ENCODE measurements at regions not wholly inside any gene's neighbourhood (a gene's known extent, or its start where the extent isn't known, plus 50 kb on each side); places are given as distances from the start of the nearest gene placed in this dataset.

- no peaks in the 10 kb centered on the region for H3K9me3 Mint-ChIP-seq
Observed at GRCh38 chr7:12456506-12456905, 52.8 kb upstream of the VWDE start.

GRCh38 chr7:12458520-12459131, 55.0 kb upstream of the VWDE start:
- Mint-ChIP-seq H3K4me3 (no peak overlapping the region), H3K36me3 (ENCODE audit: low read depth) (no peaks in the 10 kb centered on the region), H3K27ac (no peak overlapping the region), H3K27me3 (ENCODE audit: low read depth) (peaks cover 11% of the 10 kb centered on the region), H3K4me1 (ENCODE audit: low read depth) (no peaks in the 10 kb centered on the region), H3K9me3 (no peaks in the 10 kb centered on the region)
- CTCF ChIA-PET, result interaction anchor here (0.6 to 3.9 kb wide), 27 partner anchors 11 to 994 kb away, joined by 3 to 98 read pairs (median 4); no protein-coding TSS in a partner anchor
- DNase-seq, result no peak
- intact Hi-C loops (cut with micrococcal nuclease), result loop anchor here (1.0 to 10.0 kb wide), 3 partner anchors 32 to 166 kb away; no protein-coding TSS in a partner anchor

More at GRCh38 chr7:12456506-12456905, 52.8 kb upstream of the VWDE start:
- DNase-seq, result no peak
- Mint-ChIP-seq H3K36me3 (ENCODE audit: low read depth) (no peaks in the 10 kb centered on the region), H3K27ac (no peak overlapping the region), H3K27me3 (ENCODE audit: low read depth) (peaks cover 11% of the 10 kb centered on the region), H3K4me3 (no peak overlapping the region), H3K4me1 (ENCODE audit: low read depth) (no peaks in the 10 kb centered on the region)
- intact Hi-C loops (cut with micrococcal nuclease), result loop anchor here (10.0 kb wide), 1 partner anchor 168 kb away; no protein-coding TSS in a partner anchor
- CTCF ChIA-PET, result interaction anchor here (1.1 to 3.9 kb wide), 3 partner anchors 19 to 67 kb away, joined by 3 to 32 read pairs (median 3); no protein-coding TSS in a partner anchor

GRCh38 chr7:12467837-12468236, 64.2 kb upstream of the VWDE start:
- Mint-ChIP-seq H3K27me3 (ENCODE audit: low read depth) (no peaks in the 10 kb centered on the region), H3K4me1 (ENCODE audit: low read depth) (no peaks in the 10 kb centered on the region), H3K4me3 (no peak overlapping the region), H3K36me3 (ENCODE audit: low read depth) (no peaks in the 10 kb centered on the region), H3K9me3 (no peaks in the 10 kb centered on the region), H3K27ac (no peak overlapping the region)
- DNase-seq, result no peak
- intact Hi-C loops (cut with micrococcal nuclease), result no loop called here
- CTCF ChIA-PET, result no interaction called here

- DNase-seq, result no peak
- no peak overlapping the region for H3K27ac Mint-ChIP-seq
- no peaks in the 10 kb centered on the region for H3K36me3 Mint-ChIP-seq (ENCODE audit: low read depth)
- H3K4me1 Mint-ChIP-seq (ENCODE audit: low read depth), result no peaks in the 10 kb centered on the region
- intact Hi-C loops (cut with micrococcal nuclease), result no loop called here
- H3K4me3 Mint-ChIP-seq, result no peak overlapping the region
- CTCF ChIA-PET, result interaction anchor here (1.0 to 2.6 kb wide), 2 partner anchors 11 to 26 kb away, joined by 3 to 20 read pairs; no protein-coding TSS in a partner anchor
- no peaks in the 10 kb centered on the region for H3K9me3 Mint-ChIP-seq
- no peaks in the 10 kb centered on the region for H3K27me3 Mint-ChIP-seq (ENCODE audit: low read depth)
Observed at GRCh38 chr7:12469568-12469967, 65.9 kb upstream of the VWDE start.

- no peaks in the 10 kb centered on the region for H3K27me3 Mint-ChIP-seq (ENCODE audit: low read depth)
- no peak for DNase-seq
- no peak overlapping the region for H3K27ac Mint-ChIP-seq
- intact Hi-C loops (cut with micrococcal nuclease), result no loop called here
- no peaks in the 10 kb centered on the region for H3K36me3 Mint-ChIP-seq (ENCODE audit: low read depth)
- CTCF ChIA-PET, result interaction anchor here (1.2 to 2.6 kb wide), 2 partner anchors 13 to 20 kb away, joined by 4 to 20 read pairs; no protein-coding TSS in a partner anchor
- no peak overlapping the region for H3K4me3 Mint-ChIP-seq
- no peaks in the 10 kb centered on the region for H3K4me1 Mint-ChIP-seq (ENCODE audit: low read depth)
- no peaks in the 10 kb centered on the region for H3K9me3 Mint-ChIP-seq
Observed at GRCh38 chr7:12470930-12471329, 67.3 kb upstream of the VWDE start.

- intact Hi-C loops (cut with micrococcal nuclease), result no loop called here
- no peaks in the 10 kb centered on the region for H3K36me3 Mint-ChIP-seq (ENCODE audit: low read depth)
- no peak for DNase-seq
- no peak overlapping the region for H3K27ac Mint-ChIP-seq
- CTCF ChIA-PET, result interaction anchor here (1.5 to 3.8 kb wide), 3 partner anchors 14 to 16 kb away, joined by 8 to 32 read pairs (median 10); no protein-coding TSS in a partner anchor
- no peaks in the 10 kb centered on the region for H3K9me3 Mint-ChIP-seq
- no peaks in the 10 kb centered on the region for H3K27me3 Mint-ChIP-seq (ENCODE audit: low read depth)
- no peak overlapping the region for H3K4me3 Mint-ChIP-seq
- no peaks in the 10 kb centered on the region for H3K4me1 Mint-ChIP-seq (ENCODE audit: low read depth)
Observed at GRCh38 chr7:12474035-12474434, 70.4 kb upstream of the VWDE start.

GRCh38 chr7:12475362-12476063, 71.8 kb upstream of the VWDE start:
- Mint-ChIP-seq H3K9me3 (no peaks in the 10 kb centered on the region), H3K27ac (no peak overlapping the region), H3K36me3 (ENCODE audit: low read depth) (no peaks in the 10 kb centered on the region), H3K4me3 (no peak overlapping the region), H3K27me3 (ENCODE audit: low read depth) (no peaks in the 10 kb centered on the region), H3K4me1 (ENCODE audit: low read depth) (no peaks in the 10 kb centered on the region)
- no peak for DNase-seq
- intact Hi-C loops (cut with micrococcal nuclease), result no loop called here
- CTCF ChIA-PET, result interaction anchor here (0.9 to 3.8 kb wide), 5 partner anchors 13 to 41 kb away, joined by 3 to 32 read pairs (median 10); no protein-coding TSS in a partner anchor

GRCh38 chr7:12477620-12478019, 74.0 kb upstream of the VWDE start:
- H3K27ac Mint-ChIP-seq, result no peak overlapping the region
- CTCF ChIA-PET, result interaction anchor here (2.4 to 3.8 kb wide), 3 partner anchors 13 to 19 kb away, joined by 10 to 32 read pairs (median 14); no protein-coding TSS in a partner anchor
- intact Hi-C loops (cut with micrococcal nuclease), result no loop called here
- H3K27me3 Mint-ChIP-seq (ENCODE audit: low read depth), result no peaks in the 10 kb centered on the region
- H3K36me3 Mint-ChIP-seq (ENCODE audit: low read depth), result no peaks in the 10 kb centered on the region
- peaks cover 12% of the 10 kb centered on the region for H3K4me1 Mint-ChIP-seq (ENCODE audit: low read depth)
- no peak for DNase-seq
- no peaks in the 10 kb centered on the region for H3K9me3 Mint-ChIP-seq
- H3K4me3 Mint-ChIP-seq, result no peak overlapping the region

GRCh38 chr7:12481722-12482121, 78.1 kb upstream of the VWDE start:
- CTCF ChIA-PET, result interaction anchor here (1.2 to 1.3 kb wide), 2 partner anchors 8 to 23 kb away, joined by 3 to 4 read pairs; no protein-coding TSS in a partner anchor
- Mint-ChIP-seq H3K9me3 (no peaks in the 10 kb centered on the region), H3K36me3 (ENCODE audit: low read depth) (no peaks in the 10 kb centered on the region), H3K4me3 (peak overlapping the region; percentile 53), H3K4me1 (ENCODE audit: low read depth) (peaks cover 14% of the 10 kb centered on the region), H3K27ac (no peak overlapping the region), H3K27me3 (ENCODE audit: low read depth) (no peaks in the 10 kb centered on the region)
- no peak for DNase-seq
- intact Hi-C loops (cut with micrococcal nuclease), result no loop called here

- Mint-ChIP-seq H3K36me3 (ENCODE audit: low read depth) (no peaks in the 10 kb centered on the region), H3K4me1 (ENCODE audit: low read depth) (peaks cover 14% of the 10 kb centered on the region), H3K9me3 (no peaks in the 10 kb centered on the region), H3K27ac (no peak overlapping the region), H3K27me3 (ENCODE audit: low read depth) (no peaks in the 10 kb centered on the region), H3K4me3 (no peak overlapping the region)
- intact Hi-C loops (cut with micrococcal nuclease), result no loop called here
- DNase-seq, result no peak
- CTCF ChIA-PET, result interaction anchor here (1.2 to 4.3 kb wide), 3 partner anchors 13 to 85 kb away, joined by 3 to 29 read pairs (median 4); no protein-coding TSS in a partner anchor
Observed at GRCh38 chr7:12485845-12486244, 82.2 kb upstream of the VWDE start.

GRCh38 chr7:12488341-12488740, 82.2 kb upstream of the SCIN start:
- CTCF ChIA-PET, result interaction anchor here (0.6 to 1.8 kb wide), 7 partner anchors 9 to 97 kb away, joined by 3 to 48 read pairs (median 8); no protein-coding TSS in a partner anchor
- H3K27ac Mint-ChIP-seq, result no peak overlapping the region

GRCh38 chr7:12490107-12490688, 80.3 kb upstream of the SCIN start:
- Mint-ChIP-seq H3K36me3 (ENCODE audit: low read depth) (no peaks in the 10 kb centered on the region), H3K27ac (no peak overlapping the region), H3K27me3 (ENCODE audit: low read depth) (no peaks in the 10 kb centered on the region), H3K4me3 (no peak overlapping the region), H3K9me3 (no peaks in the 10 kb centered on the region), H3K4me1 (ENCODE audit: low read depth) (no peaks in the 10 kb centered on the region)
- CTCF ChIA-PET, result interaction anchor here (0.6 to 2.5 kb wide), 29 partner anchors 9 to 942 kb away, joined by 3 to 98 read pairs (median 4); partner anchors contain the start of genes ARL4A and VWDE
- intact Hi-C loops (cut with micrococcal nuclease), result loop anchor here (1.0 to 5.0 kb wide), 8 partner anchors 32 to 1063 kb away; partner anchors contain the start of gene TMEM106B
- no peak for DNase-seq

More at GRCh38 chr7:12488341-12488740, 82.2 kb upstream of the SCIN start:
- Mint-ChIP-seq H3K36me3 (ENCODE audit: low read depth) (no peaks in the 10 kb centered on the region), H3K4me3 (no peak overlapping the region), H3K4me1 (ENCODE audit: low read depth) (no peaks in the 10 kb centered on the region), H3K9me3 (no peaks in the 10 kb centered on the region), H3K27me3 (ENCODE audit: low read depth) (no peaks in the 10 kb centered on the region)
- DNase-seq, result no peak
- intact Hi-C loops (cut with micrococcal nuclease), result no loop called here
